HCT116 (cell line): ENCODE measurements at regions not wholly inside any gene's neighbourhood (a gene's known extent, or its start where the extent isn't known, plus 50 kb on each side); places are given as distances from the start of the nearest gene placed in this dataset.

ENCODE experiments used
- JUND ChIP-seq: IDR thresholded peaks from 2 replicates; pipeline ENCODE4 v1.6.1; 2012
- POLR2AphosphoS5 ChIP-seq: IDR thresholded peaks from 2 replicates; pipeline ENCODE4 v1.6.1; 2011; ENCODE audit warnings: mild to moderate bottlenecking, low read depth, low read length, moderate library complexity
- SP1 ChIP-seq: IDR thresholded peaks from 2 replicates; pipeline ENCODE4 v1.6.1; 2012; ENCODE audit warnings: low read depth
- TF ChIP-seq, protein P1 (sequence below), 3 experiments: fragments of 200-600 bp in 1 of 3; sonication (generic) in 1 of 3; IDR thresholded peaks in 2 of 3; conservative IDR thresholded peaks in 1 of 3; 2 replicates each; pipeline ENCODE4 v1.5.1; 2012 to 2017; ENCODE audit warnings: low read depth in 2 of 3, low read length in 2 of 3, antibody characterized with exemption in 1 of 3, borderline replicate concordance in 1 of 3, control low read depth in 1 of 3, mild to moderate bottlenecking in 1 of 3, mixed read lengths in 1 of 3, mixed run types in 1 of 3, moderate library complexity in 1 of 3; ENCODE audit not compliant: insufficient read depth in 1 of 3
- TF ChIP-seq, protein P2 (sequence below): IDR thresholded peaks from 2 replicates; pipeline ENCODE4 v1.6.1; 2012; ENCODE audit warnings: low read depth

- TF ChIP-seq, protein P1, sequence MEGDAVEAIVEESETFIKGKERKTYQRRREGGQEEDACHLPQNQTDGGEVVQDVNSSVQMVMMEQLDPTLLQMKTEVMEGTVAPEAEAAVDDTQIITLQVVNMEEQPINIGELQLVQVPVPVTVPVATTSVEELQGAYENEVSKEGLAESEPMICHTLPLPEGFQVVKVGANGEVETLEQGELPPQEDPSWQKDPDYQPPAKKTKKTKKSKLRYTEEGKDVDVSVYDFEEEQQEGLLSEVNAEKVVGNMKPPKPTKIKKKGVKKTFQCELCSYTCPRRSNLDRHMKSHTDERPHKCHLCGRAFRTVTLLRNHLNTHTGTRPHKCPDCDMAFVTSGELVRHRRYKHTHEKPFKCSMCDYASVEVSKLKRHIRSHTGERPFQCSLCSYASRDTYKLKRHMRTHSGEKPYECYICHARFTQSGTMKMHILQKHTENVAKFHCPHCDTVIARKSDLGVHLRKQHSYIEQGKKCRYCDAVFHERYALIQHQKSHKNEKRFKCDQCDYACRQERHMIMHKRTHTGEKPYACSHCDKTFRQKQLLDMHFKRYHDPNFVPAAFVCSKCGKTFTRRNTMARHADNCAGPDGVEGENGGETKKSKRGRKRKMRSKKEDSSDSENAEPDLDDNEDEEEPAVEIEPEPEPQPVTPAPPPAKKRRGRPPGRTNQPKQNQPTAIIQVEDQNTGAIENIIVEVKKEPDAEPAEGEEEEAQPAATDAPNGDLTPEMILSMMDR (IDR thresholded peaks at IDR 0.05 in 2 of 3, conservative IDR thresholded peaks at IDR 0.05 in 1 of 3; ENCODE audit: borderline replicate concordance in 1 of 3, insufficient read depth in 1 of 3, low read depth in 2 of 3, low read length in 2 of 3) = no peak
- TF ChIP-seq POLR2AphosphoS5 (no peak), JUND (no peak), SP1 (no peak)
- TF ChIP-seq, protein P2, sequence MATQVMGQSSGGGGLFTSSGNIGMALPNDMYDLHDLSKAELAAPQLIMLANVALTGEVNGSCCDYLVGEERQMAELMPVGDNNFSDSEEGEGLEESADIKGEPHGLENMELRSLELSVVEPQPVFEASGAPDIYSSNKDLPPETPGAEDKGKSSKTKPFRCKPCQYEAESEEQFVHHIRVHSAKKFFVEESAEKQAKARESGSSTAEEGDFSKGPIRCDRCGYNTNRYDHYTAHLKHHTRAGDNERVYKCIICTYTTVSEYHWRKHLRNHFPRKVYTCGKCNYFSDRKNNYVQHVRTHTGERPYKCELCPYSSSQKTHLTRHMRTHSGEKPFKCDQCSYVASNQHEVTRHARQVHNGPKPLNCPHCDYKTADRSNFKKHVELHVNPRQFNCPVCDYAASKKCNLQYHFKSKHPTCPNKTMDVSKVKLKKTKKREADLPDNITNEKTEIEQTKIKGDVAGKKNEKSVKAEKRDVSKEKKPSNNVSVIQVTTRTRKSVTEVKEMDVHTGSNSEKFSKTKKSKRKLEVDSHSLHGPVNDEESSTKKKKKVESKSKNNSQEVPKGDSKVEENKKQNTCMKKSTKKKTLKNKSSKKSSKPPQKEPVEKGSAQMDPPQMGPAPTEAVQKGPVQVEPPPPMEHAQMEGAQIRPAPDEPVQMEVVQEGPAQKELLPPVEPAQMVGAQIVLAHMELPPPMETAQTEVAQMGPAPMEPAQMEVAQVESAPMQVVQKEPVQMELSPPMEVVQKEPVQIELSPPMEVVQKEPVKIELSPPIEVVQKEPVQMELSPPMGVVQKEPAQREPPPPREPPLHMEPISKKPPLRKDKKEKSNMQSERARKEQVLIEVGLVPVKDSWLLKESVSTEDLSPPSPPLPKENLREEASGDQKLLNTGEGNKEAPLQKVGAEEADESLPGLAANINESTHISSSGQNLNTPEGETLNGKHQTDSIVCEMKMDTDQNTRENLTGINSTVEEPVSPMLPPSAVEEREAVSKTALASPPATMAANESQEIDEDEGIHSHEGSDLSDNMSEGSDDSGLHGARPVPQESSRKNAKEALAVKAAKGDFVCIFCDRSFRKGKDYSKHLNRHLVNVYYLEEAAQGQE = no peak
Observed at GRCh38 chr6:86791476-86791875, 145.9 kb upstream of the HTR1E start.
